GM19395 (cell line): ENCODE measurements at regions not wholly inside any gene's neighbourhood (a gene's known extent, or its start where the extent isn't known, plus 50 kb on each side); places are given as distances from the start of the nearest gene placed in this dataset.
"Not testable (repeated sequence)": the region's sequence is repeated elsewhere in the genome, so short reads cannot be mapped to it uniquely, and the experiment has no call there.

Experiments
- ATAC-seq: cut with Tn5 transposase; IDR thresholded peaks from one replicate; pipeline ENCODE4 v1.9.1; 2021; ENCODE audit warnings: mild to moderate bottlenecking, moderate library complexity; ENCODE audit not compliant: unreplicated experiment

DNA sequence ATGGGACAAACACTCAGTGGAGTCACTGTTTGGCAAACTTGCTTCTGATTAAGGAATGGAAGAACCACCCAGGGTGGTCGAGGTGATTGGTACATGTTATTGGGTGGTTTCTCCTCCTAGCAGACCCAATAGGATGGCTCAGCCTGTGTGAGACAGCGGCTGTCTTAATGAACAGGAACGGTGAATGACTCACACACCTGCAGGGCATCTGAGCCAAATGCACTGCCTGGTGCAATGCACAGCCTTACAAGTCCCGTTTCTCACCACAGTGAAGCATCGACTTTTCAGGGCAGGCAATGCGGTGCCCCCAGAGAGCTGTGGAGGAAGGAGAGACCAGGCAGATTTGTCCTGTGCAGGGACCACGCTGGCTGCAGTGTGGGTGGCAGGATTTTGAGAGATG is 238.5 kb downstream of the FGF9 start:
- ATAC-seq = no peak

DNA sequence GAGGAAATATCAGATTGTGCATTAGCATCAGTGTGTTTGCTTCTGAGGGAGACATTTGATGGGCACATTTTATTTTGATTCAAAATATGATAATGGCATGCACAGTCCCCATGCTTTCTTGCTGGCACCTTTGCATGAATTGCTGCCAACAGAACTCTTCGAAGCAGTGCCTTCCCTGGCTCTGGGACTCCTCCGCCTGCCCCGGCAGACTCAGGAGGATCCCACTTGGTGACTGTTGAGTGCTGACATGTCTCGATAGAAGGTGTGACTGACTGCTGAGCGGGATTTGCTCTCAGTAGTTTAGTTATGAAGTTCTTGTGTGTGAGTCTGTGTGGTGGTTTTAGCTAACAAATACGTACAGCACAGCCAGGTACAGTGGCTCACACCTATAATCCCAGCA is 239.7 kb downstream of the FGF9 start:
- ATAC-seq = no peak

DNA sequence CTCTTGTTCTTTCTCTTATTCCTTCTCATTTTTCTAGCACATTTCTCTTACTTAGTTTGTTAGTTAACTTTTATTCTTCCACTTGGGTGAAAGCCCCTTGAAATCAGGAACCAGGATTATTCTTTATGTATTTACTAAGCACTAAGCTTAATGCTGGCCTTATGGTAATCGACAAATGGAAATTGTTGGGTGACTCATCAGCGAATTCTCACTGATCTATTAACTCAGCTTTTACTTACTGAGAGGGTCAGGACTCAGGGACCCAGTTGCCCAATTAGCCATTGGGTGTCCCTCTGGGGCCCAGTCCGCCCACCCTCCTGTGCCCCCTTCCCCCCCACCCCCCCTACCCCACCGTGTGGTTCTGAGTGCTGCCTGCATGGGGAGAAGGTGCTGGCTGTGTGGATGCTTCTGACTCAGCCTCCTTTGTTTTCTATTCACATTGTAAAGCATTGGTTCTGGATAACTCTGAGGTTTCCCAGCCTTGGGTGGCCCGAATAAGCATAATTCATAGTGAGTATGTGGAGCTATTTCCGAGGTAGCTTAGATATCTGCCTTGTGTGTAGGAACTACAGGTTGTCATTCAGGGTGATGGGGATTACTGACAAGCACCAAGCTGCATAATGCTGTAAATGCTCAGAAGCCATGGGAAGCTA is 240.9 kb downstream of the FGF9 start:
- no peak for ATAC-seq

DNA sequence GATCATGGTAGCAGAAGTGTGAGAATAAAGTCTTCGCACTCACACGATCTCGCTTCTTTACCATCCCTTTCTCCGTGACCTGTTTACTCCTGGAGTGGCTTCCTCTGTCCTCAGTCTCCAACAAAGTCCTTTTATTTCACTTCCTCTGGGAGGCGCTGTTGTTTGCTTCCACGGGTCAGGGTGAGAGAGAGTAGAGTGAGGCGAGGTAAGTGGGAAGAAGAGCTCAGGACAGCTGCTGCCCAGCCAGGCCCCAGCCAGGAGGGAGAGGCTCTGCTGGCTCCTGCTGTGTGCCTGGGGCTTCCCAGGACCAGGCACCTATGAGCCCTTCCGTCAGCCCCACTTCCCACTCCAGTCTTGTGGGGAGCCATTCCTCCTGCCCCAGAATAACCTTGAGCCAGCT is 242.1 kb downstream of the FGF9 start:
- no peak for ATAC-seq

DNA sequence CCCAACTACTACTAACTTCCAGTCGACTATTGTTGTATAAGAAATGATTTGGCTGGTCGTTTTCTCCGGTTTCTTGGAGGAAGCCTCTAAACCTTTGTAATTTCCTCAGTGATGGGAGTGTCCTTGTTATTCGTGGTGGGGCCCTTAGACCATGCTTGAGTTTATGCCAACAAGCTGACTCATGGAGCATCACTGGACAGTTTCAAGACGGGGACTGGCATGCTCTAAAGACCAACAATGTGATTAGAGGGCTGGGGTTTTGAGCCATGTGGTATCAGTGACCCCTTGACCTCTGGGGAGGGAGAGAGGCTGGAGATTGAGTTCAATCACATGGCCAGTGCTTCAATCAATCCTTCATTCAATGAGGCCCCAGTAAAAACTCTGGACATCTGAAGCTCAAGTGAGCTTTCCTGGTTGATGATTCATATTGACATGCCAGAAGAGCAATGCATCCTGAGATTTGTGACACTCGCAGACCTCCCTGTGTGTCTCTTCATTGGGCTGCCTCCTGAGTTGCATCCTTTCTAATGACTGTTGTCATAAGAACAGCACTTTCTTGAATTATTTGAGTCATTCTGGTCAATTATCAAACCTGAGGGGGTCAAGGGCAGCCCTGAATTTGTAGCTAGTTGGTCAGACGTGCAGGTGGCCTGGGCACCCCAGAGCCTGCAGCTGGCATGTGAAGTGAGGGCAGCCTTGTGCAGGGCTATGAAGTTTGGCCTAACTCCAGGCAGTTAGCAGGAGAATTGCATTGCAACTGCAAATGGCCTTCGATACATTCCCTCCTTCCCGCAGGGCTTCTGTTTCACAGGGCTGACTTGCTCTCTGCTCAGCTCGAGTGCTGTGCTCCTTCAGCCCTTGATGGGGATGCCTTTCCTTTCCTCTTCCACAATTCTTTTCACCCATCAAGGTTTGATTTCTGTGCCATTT is 246.5 kb downstream of the FGF9 start:
- ATAC-seq = no peak

DNA sequence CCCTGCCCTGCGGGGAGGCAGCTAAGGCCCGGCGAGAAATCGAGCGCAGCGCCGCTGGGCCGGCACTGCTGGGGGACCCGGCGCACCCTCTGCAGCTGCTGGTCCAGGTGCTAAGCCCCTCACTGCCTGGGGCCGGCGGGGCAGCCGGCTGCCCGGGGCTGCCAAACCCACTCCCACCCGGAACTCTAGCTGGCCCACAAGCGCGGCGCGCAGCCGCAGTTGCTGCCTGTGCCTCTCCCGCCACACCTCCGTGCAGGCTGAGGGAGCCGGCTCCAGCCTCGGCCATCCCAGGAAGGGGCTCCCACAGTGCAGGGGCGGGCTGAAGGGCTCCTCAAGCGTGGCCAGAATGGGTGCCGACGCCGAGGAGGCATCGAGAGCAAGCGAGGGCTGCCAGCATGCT is 249.9 kb downstream of the FGF9 start:
- not testable (repeated sequence) for ATAC-seq

DNA sequence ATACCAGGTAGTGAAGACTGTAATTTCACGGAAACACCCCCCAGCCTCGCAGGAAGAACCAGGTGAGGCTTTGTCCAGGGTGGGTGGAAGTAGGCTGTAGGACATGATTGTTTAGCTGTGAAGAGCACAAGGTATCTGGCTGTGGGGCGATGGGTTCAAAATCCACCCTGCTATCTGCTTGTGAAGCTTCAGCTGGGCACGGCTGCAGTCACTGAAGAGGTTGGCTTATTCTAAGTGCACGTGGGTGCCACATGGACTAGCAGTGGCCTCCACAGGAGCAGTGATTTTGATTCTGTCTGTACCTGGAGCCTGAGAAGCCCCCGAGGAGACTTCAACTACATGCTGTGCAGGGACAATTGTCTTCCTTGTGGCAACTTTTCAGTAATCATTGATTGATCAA is 254.1 kb downstream of the FGF9 start:
- ATAC-seq = no peak

DNA sequence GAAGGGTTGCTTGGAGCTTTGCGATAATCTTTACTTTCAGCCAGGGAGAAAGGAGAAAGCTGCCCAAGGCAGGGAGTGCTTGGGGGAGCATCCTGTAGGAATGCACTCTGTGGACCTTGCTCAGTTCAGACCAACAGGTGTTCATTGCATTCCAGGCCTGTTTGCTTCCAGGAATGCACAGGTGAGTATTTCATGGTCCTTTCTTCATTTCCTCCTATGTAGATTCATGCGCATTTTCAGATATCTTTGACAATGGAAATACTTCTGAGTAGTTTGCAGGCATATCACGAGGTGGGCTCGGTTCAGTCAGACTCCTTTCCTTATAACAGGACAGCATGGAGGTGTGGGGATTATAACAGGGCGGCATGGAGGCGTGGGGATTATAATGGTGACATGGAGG is 254.8 kb downstream of the FGF9 start:
- no peak for ATAC-seq

DNA sequence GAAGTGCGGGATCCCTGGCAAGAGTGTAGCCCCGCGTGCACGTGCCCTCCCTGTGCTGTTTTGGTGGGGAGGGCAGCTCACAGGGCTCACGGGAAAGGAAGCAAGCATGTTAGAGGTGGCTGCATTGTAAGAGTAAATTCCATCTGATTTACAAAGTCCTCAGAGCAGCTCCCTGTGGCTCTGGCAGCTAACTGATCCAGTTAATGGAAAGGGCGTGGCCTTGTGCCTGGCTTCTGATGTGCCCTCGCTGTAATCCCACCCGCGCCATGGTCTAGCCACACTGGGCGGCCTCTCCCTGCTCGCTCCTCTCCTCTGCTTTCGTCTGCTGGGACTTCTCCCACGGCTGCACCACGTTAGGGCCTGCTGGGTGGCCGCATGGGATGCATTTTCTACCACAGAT is 258.5 kb downstream of the FGF9 start:
- ATAC-seq = no peak

DNA sequence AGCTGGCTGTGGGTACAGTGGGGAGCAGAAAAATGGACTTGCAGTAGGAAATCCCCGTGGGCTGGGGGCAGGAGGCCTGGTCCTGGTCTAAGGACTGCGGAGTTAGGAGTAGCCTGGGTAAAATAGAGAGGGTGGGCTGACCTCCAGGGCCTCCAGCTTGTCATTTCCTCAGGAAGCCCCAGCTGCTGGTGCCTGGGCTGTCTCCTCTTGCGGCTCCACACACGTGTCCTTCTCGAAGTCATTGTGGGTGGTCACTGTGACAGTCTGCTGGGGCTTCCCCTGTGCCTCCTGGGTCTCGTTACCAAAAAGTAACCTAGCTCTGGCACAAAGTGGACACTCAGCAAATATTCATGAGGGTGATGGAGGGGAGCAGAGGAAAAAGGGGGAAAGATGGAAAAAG is 259.7 kb downstream of the FGF9 start:
- no peak for ATAC-seq

DNA sequence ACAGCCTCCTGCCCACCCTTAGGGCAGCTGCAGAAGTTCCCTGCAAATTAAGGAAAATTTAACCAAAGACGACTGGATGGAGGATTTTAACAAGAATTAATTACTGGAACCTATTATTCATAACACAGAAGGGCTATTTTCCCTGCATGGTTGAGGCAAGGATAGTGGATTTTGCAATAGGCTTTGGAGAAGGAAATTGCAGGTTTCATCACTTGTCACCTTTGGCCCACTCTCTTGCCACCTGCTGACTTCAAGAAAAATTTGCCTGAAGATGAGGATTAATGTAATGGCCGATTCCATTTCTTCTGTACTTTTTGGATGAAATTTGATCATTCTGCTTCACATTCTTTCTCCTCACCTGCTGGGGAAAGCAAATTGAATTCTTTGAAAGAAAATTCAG is 261.7 kb downstream of the FGF9 start:
- ATAC-seq = no peak

DNA sequence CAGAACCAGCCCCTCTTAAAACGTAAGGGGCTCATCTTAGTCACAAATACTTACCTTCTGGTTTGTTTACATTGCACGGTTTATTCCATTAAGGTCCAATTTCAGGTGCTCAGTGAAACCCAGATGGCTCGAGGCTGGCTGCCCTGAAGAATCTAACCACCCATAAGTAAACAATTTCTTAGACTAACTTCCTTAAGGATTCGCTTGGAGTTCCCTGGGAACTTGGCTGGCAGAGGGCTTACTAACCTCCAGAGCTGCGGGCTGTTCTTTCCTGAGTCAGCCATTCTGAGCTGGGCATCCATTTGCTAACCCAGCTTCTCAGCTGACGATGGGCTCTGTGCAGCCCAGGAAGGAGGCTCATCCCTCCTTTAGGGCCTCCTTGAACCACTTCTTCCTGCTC is 262.1 kb downstream of the FGF9 start:
- no peak for ATAC-seq

DNA sequence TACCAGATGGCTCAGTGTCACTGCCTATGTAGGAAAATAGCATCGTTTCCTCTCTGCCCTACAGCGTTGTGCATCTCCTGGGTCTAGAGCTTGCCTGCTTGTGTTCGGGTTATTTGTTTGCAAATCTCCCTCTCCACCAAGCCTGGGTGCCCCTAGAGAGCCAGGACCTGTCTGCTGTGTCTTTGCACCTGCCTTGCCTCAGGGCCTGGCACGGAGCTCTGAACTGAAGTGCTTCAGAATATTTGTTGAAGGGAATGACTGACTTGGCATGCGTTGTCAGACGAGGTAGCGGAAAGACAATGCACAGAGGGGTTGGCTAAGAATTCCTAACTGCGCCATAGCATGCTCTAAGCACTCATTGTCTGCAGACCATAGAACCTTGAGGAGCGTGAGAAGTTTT is 263.4 kb downstream of the FGF9 start:
- no peak for ATAC-seq

DNA sequence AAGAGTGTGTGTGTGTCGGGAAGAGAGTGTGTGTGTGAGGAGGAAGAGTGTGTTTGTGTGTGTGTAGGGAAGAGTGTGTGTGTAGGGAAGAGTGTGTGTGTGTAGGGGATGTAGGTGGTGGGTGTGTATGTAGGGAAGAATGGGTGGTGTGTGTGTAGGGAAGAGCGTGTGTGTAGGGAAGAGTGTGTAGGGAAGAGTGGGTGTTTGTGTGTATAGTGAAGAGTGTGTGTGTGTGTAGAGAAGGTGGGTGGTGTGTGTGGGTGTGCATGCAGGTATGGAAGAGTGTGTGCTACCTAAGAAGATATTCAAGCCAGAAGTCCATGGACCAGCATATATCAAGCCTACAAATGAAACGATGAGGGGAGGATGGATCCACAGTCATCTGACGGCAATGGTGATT is 265.8 kb downstream of the FGF9 start:
- ATAC-seq = no peak

DNA sequence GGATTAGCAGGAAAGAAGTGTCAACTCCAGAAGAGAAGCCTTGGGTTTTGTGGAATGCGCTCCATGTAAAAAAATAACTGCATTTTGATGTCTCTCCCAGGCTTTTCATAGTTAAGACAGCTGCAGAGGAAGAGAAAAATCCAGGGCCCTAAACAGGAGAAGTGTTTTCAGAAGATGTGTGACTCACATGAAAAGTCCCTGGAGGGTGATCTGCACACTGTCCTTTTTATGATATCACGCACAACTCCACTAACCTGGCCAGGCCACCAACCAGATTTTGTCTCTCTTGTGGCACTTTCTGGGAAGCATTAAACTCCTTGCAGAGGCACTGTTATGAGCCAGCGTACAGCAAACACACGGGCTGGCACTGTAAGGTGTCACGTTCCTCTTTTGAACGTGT is 267.3 kb downstream of the FGF9 start:
- ATAC-seq = no peak

DNA sequence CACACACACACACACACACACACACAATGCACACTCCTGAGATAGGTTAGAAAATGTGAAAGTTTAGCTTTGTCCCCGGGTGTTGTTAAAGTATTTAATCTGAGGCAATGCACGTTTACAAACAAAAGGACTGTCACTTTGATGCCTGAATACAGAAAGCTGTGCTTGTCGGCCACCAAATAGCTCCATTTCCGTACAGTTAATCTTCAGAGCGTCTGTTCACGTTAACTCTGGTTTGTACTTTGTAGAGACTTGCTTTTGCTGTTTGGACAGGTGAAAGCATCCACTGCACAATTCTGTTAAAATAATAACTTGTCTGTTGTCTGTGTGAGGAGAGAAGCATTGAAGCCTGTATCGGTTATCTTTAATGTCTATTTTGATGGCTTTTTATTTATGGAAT is 267.8 kb downstream of the FGF9 start:
- ATAC-seq = no peak

DNA sequence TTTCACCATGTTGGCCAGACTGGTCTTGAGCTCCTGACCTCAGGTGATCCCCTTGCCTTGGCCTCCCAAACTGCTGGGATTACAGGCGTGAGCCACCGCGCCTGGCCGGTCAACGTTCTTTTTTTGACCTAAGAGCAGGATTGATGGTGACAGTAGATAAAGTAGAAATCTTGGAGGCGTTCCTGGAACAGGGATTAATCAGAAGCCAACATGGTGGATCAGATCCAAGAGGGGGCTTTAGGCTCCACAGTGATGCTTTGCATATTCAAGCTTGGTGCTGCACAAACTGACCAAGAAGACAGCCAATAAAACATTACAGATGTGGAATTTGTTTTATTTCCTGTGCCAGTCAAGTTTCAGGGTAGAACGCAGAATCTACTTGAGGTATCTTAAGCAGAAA is 271.2 kb downstream of the FGF9 start:
- no peak for ATAC-seq

DNA sequence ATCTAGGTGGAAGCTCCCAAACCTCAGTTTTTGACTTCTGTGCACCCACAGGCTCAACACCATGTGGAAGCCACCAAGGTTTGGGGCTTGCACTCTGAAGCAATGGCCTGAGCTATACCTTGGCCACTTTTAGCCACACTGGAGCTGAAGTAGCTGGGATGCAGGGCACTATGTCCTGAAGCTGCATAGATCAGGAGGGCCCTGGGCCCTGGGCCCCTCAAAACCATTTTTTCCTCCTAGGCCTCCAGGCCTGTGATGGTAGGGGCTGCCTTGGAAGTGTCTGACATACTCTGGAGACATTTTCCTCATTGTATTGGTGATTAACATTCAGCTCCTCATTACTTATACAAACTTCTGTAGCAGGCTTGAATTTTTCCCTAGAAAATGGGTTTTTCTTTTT is 273.7 kb downstream of the FGF9 start:
- ATAC-seq = no peak

DNA sequence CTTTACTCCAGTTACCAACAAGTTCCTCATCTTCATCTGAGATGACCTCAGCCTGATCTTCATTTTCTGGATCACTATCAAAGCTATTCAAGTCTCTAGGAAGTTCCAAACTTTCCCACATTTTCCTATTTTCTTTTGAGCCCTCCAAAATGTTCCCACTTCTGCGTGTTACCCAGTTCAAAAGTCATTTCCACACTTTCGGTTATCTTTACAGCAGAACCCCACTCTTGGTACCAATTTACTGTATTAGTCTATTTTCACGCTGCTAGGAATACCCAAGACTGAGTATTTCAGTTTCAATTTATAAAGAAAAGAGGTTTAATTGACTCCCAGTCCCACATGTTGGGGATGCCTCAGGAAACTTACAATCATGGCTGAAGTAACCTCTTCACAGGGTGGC is 274.3 kb downstream of the FGF9 start:
- ATAC-seq = no peak

DNA sequence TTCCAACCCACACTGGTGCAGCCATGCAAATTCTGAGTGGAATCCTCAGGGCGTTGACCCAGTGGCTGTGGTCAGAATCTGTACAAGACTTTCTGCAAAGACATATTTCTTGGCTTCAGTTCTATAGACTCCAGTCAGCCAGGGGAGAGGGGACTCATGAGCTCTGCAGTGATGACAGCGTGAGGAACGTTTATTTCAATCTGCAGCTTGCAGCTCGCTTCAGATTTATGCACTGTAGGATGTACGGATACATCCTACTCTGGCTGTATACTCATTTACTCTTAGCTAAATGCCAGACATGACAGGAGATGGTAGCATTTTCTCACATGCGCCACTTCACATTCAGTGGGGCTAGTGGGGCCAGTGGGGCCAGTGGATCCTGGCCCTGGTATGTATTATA is 276.1 kb downstream of the FGF9 start:
- ATAC-seq = no peak

DNA sequence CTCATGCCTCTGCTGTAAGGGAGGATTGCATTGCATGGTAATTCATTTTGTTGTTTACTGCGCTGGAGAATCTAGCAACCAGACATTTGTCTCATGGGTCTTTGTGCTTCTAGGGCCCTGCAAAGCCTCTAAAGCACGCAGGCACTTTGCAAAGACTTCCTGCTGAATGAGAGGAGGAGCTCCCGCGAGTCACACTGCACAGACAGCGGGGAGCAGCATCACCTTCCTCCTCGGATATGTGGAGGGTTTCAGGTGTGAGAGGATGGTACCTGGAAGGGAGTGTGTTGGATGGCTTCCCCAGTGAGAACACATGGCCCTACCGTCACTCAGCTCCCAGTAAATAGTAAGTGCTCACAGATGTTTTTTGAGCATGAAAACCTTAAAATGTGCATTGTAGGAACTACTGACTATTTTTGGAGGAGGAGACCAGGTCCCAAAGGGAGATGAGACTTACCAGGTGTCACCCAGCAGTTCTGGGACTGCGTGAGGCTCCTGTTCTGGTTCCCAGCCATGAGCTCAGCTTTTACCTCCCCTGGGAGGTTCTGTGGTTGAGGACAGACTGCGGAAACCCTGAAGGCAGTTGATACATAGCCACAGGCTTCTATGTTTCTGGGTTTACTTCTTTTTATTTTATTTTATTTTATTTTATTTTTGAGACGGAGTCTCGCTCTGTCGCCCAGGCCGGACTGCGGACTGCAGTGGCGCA is 278.0 kb downstream of the FGF9 start:
- ATAC-seq = no peak
